BJ (cell line): ENCODE measurements at regions not wholly inside any gene's neighbourhood (a gene's known extent, or its start where the extent isn't known, plus 50 kb on each side); places are given as distances from the start of the nearest gene placed in this dataset.

Experiments
- CTCF ChIA-PET: fragments of 350-600 bp; formaldehyde crosslinking; extraction: SDS; loops from one replicate; lab custom pipeline; 2021; ENCODE audit warnings: antibody characterized with exemption, inconsistent platforms; lab: Yijun Ruan, JAX
- POLR2A ChIA-PET: fragments of 300-600 bp; sonication (Branson Sonifier 250); formaldehyde crosslinking; extraction: SDS; loops from one replicate; lab custom pipeline; 2021; ENCODE audit warnings: antibody characterized with exemption; lab: Charles Lee
- DNase-seq: peaks from one replicate; pipeline ENCODE4 v3.0.0-alpha.2; 2011; ENCODE audit warnings: low read depth
- H3K27me3 ChIP-seq: 2 replicates; pipeline ENCODE4 v1.6.0; 2011; ENCODE audit warnings: low read length; ENCODE audit not compliant: control insufficient read depth, insufficient read depth
- H3K36me3 ChIP-seq: 2 replicates; pipeline ENCODE4 v1.5.1; 2011; ENCODE audit warnings: low read length; ENCODE audit not compliant: control insufficient read depth, insufficient read depth
- H3K4me3 ChIP-seq: 2 replicates; pipeline ENCODE4 v1.5.1; 2011; ENCODE audit warnings: low read depth, mild to moderate bottlenecking, control low read depth, low read length
- TF ChIP-seq, protein P1 (sequence below): IDR thresholded peaks from 2 replicates; pipeline ENCODE4 v1.5.1; 2011; ENCODE audit warnings: low read depth, mild to moderate bottlenecking, control low read depth, inconsistent platforms, low read length, moderate library complexity; ENCODE audit not compliant: insufficient read depth

GRCh38 chr2:34901739-34902138 is 1302.6 kb upstream of the FAM98A start:
- Histone ChIP-seq H3K27me3 (no peaks in the 10 kb centered on the region), H3K4me3 (no peak overlapping the region), H3K36me3 (no peaks in the 10 kb centered on the region)
- no peak for DNase-seq
- TF ChIP-seq, protein P1, sequence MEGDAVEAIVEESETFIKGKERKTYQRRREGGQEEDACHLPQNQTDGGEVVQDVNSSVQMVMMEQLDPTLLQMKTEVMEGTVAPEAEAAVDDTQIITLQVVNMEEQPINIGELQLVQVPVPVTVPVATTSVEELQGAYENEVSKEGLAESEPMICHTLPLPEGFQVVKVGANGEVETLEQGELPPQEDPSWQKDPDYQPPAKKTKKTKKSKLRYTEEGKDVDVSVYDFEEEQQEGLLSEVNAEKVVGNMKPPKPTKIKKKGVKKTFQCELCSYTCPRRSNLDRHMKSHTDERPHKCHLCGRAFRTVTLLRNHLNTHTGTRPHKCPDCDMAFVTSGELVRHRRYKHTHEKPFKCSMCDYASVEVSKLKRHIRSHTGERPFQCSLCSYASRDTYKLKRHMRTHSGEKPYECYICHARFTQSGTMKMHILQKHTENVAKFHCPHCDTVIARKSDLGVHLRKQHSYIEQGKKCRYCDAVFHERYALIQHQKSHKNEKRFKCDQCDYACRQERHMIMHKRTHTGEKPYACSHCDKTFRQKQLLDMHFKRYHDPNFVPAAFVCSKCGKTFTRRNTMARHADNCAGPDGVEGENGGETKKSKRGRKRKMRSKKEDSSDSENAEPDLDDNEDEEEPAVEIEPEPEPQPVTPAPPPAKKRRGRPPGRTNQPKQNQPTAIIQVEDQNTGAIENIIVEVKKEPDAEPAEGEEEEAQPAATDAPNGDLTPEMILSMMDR = no peak
- CTCF ChIA-PET = no interaction called here
- POLR2A ChIA-PET = no interaction called here

DNA sequence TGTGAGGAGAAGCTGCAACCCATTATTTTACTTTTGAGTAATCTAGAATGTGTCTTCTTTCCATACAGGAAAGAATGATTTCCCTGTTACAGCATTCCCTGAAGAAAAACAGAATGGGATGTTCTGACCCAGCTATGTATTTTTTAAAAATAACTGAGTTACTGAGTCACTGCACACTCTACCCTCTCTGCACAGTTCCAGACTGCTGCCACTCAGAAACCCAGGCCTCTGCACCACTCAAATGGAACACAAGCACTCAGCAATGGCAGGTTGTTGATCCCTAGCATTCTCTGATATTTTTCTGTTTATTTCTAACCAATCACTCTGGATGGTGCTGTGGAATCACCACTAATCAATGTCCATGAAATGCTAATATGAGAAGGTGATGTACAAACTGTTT is 1300.0 kb upstream of the FAM98A start:
- Histone ChIP-seq H3K36me3 (no peaks in the 10 kb centered on the region), H3K27me3 (no peaks in the 10 kb centered on the region), H3K4me3 (no peak overlapping the region)
- CTCF ChIA-PET = no interaction called here
- POLR2A ChIA-PET = no interaction called here
- TF ChIP-seq, protein P1 = no peak
- DNase-seq = no peak

- ChIA-PET POLR2A (no interaction called here), CTCF (no interaction called here)
- TF ChIP-seq, protein P1 = no peak
- no peaks in the 10 kb centered on the region for H3K27me3 ChIP-seq
- no peak for DNase-seq
- H3K4me3 ChIP-seq = no peak overlapping the region
- no peaks in the 10 kb centered on the region for H3K36me3 ChIP-seq
Observed at GRCh38 chr2:34892766-34893165, 1293.7 kb upstream of the FAM98A start.

DNA sequence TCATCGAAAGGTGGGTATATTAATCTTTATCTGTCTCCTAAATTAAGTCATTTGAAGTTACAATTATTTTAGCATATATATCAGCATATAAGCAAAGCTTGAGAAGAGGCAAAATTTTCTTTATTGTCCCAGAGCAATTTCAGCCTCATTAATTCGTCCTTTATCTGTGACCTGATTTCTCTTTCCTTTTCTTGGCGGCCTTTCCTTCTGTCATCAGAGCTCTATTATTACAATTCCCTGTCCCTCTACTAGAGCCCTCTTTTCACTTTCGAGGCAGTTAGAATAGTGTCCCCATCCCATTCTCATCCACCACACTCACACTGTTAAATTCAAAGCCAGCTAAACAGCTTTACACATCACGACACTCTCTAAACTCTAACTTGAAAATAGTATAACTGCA is 1293.2 kb upstream of the FAM98A start:
- H3K36me3 ChIP-seq = no peaks in the 10 kb centered on the region
- H3K27me3 ChIP-seq = no peaks in the 10 kb centered on the region
- DNase-seq = no peak
- CTCF ChIA-PET = no interaction called here
- no peak overlapping the region for H3K4me3 ChIP-seq
- POLR2A ChIA-PET = no interaction called here
- TF ChIP-seq, protein P1 = no peak

GRCh38 chr2:34875091-34875745 is 1276.1 kb upstream of the FAM98A start:
- ChIA-PET CTCF (no interaction called here), POLR2A (no interaction called here)
- DNase-seq = no peak
- Histone ChIP-seq H3K36me3 (no peaks in the 10 kb centered on the region), H3K27me3 (no peaks in the 10 kb centered on the region), H3K4me3 (no peak overlapping the region)
- TF ChIP-seq, protein P1 = no peak
